ENCODE measurements at regions not wholly inside any gene's neighbourhood (a gene's known extent, or its start where the extent isn't known, plus 50 kb on each side); places are given as distances from the start of the nearest gene placed in this dataset.

DNA sequence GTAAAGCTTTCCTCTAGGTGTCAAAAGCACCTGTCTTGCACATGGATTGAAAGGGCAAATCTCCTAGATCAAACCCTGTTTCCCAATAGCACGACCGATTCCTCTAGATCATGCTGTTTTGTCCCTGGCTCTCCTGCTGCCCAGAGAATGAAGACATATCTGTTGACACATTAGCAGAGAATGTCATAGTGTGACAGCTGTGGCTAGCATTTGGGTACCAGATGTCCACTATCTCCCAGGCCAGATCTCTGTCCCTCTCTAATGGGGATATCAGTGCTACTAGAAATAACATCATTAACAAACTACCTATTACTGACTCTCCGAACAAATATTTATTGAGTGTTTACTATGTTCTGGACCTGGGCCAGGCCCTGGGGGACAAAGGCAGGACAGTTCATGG lies 72.4 kb upstream of the ISX start:
- no peaks in the 10 kb centered on the region for H3K36me3 ChIP-seq (ENCODE audit: control insufficient read depth, insufficient read depth, low read length)
- no peaks in the 10 kb centered on the region for H3K27me3 ChIP-seq (ENCODE audit: control insufficient read depth, insufficient read depth, low read length)
- DNase-seq (ENCODE audit: low read depth): no peak
- H3K4me3 ChIP-seq (ENCODE audit: low read depth, low read length): no peak overlapping the region
- ChIA-PET POLR2A (interaction anchor here (0.6 kb wide), 1 partner anchor 18 kb away, joined by 3 read pairs; no protein-coding TSS in a partner anchor), CTCF (interaction anchor here (1.1 kb wide), 1 partner anchor 11 kb away, joined by 3 read pairs; no protein-coding TSS in a partner anchor)
- TF ChIP-seq, protein P1, sequence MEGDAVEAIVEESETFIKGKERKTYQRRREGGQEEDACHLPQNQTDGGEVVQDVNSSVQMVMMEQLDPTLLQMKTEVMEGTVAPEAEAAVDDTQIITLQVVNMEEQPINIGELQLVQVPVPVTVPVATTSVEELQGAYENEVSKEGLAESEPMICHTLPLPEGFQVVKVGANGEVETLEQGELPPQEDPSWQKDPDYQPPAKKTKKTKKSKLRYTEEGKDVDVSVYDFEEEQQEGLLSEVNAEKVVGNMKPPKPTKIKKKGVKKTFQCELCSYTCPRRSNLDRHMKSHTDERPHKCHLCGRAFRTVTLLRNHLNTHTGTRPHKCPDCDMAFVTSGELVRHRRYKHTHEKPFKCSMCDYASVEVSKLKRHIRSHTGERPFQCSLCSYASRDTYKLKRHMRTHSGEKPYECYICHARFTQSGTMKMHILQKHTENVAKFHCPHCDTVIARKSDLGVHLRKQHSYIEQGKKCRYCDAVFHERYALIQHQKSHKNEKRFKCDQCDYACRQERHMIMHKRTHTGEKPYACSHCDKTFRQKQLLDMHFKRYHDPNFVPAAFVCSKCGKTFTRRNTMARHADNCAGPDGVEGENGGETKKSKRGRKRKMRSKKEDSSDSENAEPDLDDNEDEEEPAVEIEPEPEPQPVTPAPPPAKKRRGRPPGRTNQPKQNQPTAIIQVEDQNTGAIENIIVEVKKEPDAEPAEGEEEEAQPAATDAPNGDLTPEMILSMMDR (IDR thresholded peaks at IDR 0.05; ENCODE audit: insufficient read depth, low read depth, low read length): no peak

DNA sequence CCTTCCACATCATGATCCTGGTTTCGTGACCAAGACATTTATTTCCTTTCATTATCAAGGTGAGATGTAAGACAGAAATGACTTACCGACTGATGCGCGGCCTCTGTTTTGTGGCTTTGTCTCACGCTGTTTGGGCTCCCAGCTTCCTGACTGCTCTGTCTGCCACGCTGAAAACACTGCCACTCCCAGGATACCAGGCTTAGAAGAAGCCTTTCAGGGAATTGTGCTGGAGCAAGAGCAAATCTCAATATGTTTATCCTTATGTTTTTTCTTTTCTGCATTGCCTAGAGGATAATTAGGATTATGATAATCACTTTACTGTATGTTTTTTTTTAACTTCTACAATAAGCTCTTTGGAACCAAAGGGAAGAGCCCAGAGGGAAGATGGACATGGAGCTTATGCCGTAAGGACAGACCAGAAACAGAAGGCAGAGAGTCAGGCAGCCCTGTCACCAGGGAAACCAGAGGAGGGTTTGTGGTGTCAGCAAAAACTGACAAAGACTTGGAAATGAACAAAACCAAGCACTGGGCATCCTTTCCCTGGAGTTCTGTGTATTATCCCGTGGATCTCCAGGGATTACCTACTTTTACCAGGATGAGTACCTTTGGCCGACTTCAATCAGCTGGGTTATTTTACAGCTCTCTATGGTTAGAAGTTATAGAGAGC lies 68.2 kb upstream of the ISX start:
- ChIA-PET POLR2A (no interaction called here), CTCF (no interaction called here)
- TF ChIP-seq, protein P1 (IDR thresholded peaks at IDR 0.05; ENCODE audit: insufficient read depth, low read depth, low read length): no peak
- H3K36me3 ChIP-seq (ENCODE audit: control insufficient read depth, insufficient read depth, low read length): no peaks in the 10 kb centered on the region
- no peak for DNase-seq (ENCODE audit: low read depth)
- no peaks in the 10 kb centered on the region for H3K27me3 ChIP-seq (ENCODE audit: control insufficient read depth, insufficient read depth, low read length)
- no peak overlapping the region for H3K4me3 ChIP-seq (ENCODE audit: low read depth, low read length)

DNA sequence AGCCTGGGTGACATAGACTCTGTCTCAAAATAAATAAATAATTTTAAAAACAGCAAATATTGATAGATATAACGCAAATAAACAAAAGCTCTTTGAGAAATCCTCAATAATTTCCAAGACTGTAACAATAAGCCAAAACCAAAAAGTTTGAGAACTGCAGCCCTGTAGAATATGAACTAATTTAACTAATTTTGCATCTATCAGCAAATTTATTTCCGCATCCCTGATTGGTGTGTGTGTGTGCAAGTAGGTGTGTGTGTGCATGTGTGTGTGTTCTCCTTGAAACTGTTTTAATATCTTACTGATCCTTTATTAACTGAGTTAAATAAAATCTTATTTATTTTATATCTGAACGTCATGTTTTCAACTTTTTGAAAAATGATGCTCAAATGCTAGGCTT lies 67.0 kb upstream of the ISX start:
- H3K27me3 ChIP-seq (ENCODE audit: control insufficient read depth, insufficient read depth, low read length): no peaks in the 10 kb centered on the region
- H3K4me3 ChIP-seq (ENCODE audit: low read depth, low read length): no peak overlapping the region
- H3K36me3 ChIP-seq (ENCODE audit: control insufficient read depth, insufficient read depth, low read length): no peaks in the 10 kb centered on the region
- POLR2A ChIA-PET: no interaction called here
- TF ChIP-seq, protein P1 (IDR thresholded peaks at IDR 0.05; ENCODE audit: insufficient read depth, low read depth, low read length): no peak
- CTCF ChIA-PET: no interaction called here
- no peak for DNase-seq (ENCODE audit: low read depth)

DNA sequence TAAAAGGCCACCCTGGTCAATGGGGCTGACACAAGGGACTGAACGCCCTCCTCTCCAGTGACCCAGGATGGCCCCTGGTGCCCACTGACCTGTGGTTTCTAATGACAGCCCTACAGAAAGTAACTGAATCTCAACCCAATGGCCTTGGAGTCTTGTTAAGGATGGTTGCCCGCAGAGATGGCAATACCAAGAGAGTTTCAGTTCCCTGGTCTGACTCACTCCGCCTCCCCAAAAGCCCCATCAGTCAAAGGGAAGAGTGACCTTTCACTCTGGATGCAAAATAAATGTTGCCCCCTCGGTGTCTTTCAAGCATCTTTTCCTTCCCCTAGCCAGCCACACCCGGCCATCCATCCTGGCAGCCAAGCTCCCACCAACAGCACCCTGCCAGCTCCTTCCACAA lies 57.7 kb upstream of the ISX start:
- POLR2A ChIA-PET: no interaction called here
- CTCF ChIA-PET: no interaction called here
- no peak for DNase-seq (ENCODE audit: low read depth)
- TF ChIP-seq, protein P1 (IDR thresholded peaks at IDR 0.05; ENCODE audit: insufficient read depth, low read depth, low read length): no peak
- Histone ChIP-seq H3K36me3 (ENCODE audit: control insufficient read depth, insufficient read depth, low read length) (no peaks in the 10 kb centered on the region), H3K4me3 (ENCODE audit: low read depth, low read length) (no peak overlapping the region), H3K27me3 (ENCODE audit: control insufficient read depth, insufficient read depth, low read length) (no peaks in the 10 kb centered on the region)

DNA sequence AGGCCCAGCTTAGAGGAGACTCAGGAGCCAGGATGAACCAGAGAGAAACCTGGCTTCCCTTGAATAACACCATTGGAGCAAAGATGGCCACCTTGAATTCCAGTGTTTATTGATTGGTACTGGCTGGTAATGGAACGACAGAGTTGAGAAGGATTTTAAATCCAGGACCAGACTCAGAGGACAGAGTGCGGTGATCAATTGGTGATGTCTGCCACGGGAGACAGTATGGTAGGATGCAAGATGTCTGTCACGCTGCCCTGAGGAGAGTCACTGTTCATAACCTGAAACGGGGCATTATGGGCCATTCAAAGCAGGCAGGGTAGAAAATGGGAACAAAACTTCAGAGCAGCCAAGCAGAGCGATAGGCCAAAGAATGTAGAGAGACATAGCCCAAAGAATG lies 55.4 kb upstream of the ISX start:
- no peak for DNase-seq (ENCODE audit: low read depth)
- TF ChIP-seq, protein P1 (IDR thresholded peaks at IDR 0.05; ENCODE audit: insufficient read depth, low read depth, low read length): no peak
- no peak overlapping the region for H3K4me3 ChIP-seq (ENCODE audit: low read depth, low read length)
- ChIA-PET CTCF (no interaction called here), POLR2A (no interaction called here)
- H3K36me3 ChIP-seq (ENCODE audit: control insufficient read depth, insufficient read depth, low read length): no peaks in the 10 kb centered on the region
- H3K27me3 ChIP-seq (ENCODE audit: control insufficient read depth, insufficient read depth, low read length): no peaks in the 10 kb centered on the region
